ENCODE measurements at regions not wholly inside any gene's neighbourhood (a gene's known extent, or its start where the extent isn't known, plus 50 kb on each side); places are given as distances from the start of the nearest gene placed in this dataset.
"Not testable (repeated sequence)": the region's sequence is repeated elsewhere in the genome, so short reads cannot be mapped to it uniquely, and the experiment has no call there.

DNA sequence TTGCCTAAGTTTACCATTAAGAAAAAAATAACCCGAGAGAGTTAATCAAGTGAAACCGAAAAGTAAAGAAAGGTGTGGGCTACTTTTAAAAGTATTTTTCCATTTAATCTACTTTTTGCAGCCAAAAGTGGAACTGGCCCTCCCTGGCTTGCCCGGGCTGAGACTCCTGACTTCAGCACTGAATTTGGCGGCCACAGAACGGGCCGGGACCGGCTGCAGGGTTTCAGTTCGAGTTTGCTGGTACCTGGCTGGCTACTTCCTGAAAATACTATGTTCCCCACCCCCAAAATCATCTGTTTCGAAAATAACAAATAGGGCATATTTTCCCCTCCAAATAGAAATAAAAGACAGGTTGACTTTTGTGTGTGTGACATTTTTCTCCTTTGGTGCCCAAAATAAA is 173.4 kb upstream of the EXOC2 start:
- Histone ChIP-seq H2AFZ (ENCODE audit: low read length) (peak overlapping the region; percentile 58; the same call in 1 of the 2 replicates), H3K9me3 (replicated peaks; ENCODE audit: insufficient read depth, low read length) (no peaks in the 10 kb centered on the region), H3K4me3 (ENCODE audit: low read length) (peak overlapping the region; percentile 47), H3K4me1 (ENCODE audit: low read length) (peaks cover 7% of the 10 kb centered on the region), H3K27ac (ENCODE audit: low read length) (peak overlapping the region; percentile 59; the same call in 1 of the 2 replicates), H3K9ac (ENCODE audit: low read length) (peak overlapping the region; percentile 7; the same call in 1 of the 2 replicates), H3K4me2 (ENCODE audit: low read depth, low read length) (peak overlapping the region; percentile 85), H3K27me3 (replicated peaks; ENCODE audit: insufficient read depth, low read length) (no peaks in the 10 kb centered on the region), H3K9me2 (replicated peaks; ENCODE audit: insufficient read depth, low read length) (no peaks in the 10 kb centered on the region), H3F3A (ENCODE audit: insufficient read depth, low read length) (peaks cover 12% of the 10 kb centered on the region), H3K79me2 (ENCODE audit: low read length) (no peaks in the 10 kb centered on the region), H3K36me3 (replicated peaks; ENCODE audit: insufficient read depth, low read length) (no peaks in the 10 kb centered on the region), H4K20me1 (ENCODE audit: insufficient read depth, low read length) (no peaks in the 10 kb centered on the region)
- peak; percentile 77 for DNase-seq
- no peak for TF ChIP-seq EZH2phosphoT487 (IDR thresholded peaks at IDR 0.05; ENCODE audit: low read length)
- no peak for TF ChIP-seq EZH2 (optimal IDR thresholded peaks at IDR 0.05; ENCODE audit: low read depth, low read length)
- TF ChIP-seq, protein P1, sequence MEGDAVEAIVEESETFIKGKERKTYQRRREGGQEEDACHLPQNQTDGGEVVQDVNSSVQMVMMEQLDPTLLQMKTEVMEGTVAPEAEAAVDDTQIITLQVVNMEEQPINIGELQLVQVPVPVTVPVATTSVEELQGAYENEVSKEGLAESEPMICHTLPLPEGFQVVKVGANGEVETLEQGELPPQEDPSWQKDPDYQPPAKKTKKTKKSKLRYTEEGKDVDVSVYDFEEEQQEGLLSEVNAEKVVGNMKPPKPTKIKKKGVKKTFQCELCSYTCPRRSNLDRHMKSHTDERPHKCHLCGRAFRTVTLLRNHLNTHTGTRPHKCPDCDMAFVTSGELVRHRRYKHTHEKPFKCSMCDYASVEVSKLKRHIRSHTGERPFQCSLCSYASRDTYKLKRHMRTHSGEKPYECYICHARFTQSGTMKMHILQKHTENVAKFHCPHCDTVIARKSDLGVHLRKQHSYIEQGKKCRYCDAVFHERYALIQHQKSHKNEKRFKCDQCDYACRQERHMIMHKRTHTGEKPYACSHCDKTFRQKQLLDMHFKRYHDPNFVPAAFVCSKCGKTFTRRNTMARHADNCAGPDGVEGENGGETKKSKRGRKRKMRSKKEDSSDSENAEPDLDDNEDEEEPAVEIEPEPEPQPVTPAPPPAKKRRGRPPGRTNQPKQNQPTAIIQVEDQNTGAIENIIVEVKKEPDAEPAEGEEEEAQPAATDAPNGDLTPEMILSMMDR (IDR thresholded peaks at IDR 0.05; ENCODE audit: low read length): no peak

DNA sequence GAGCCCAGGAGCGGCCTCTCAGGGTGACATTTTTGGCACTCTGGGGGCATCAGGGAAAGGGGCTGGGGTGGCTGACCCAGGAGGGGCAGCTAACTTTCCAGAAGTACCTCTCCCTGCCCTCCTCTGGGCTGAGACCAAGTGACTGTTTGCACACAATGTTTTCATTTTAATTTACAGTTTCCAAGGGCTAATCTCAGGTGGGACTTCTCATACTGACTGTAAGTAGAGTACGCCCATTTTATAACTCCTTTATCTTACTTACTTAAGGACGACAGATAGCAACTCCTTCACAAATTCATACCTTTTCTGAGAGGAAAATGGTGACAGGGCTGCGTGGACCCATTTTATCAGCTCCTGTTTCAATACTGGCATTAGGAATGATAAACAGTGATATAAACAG is 172.9 kb upstream of the EXOC2 start:
- no peak for DNase-seq
- Histone ChIP-seq H3K36me3 (replicated peaks; ENCODE audit: insufficient read depth, low read length) (no peaks in the 10 kb centered on the region), H3K9ac (ENCODE audit: low read length) (no peak overlapping the region; the same call in 1 of the 2 replicates), H4K20me1 (ENCODE audit: insufficient read depth, low read length) (no peaks in the 10 kb centered on the region), H3K4me1 (ENCODE audit: low read length) (peaks cover 7% of the 10 kb centered on the region), H3F3A (ENCODE audit: insufficient read depth, low read length) (peaks cover 12% of the 10 kb centered on the region), H3K79me2 (ENCODE audit: low read length) (no peaks in the 10 kb centered on the region), H3K9me3 (replicated peaks; ENCODE audit: insufficient read depth, low read length) (no peaks in the 10 kb centered on the region), H3K27me3 (replicated peaks; ENCODE audit: insufficient read depth, low read length) (no peaks in the 10 kb centered on the region), H3K4me2 (ENCODE audit: low read depth, low read length) (peak overlapping the region; percentile 85; the same call in 1 of the 2 replicates), H3K27ac (ENCODE audit: low read length) (peak overlapping the region; percentile 59; the same call in 1 of the 2 replicates), H3K9me2 (replicated peaks; ENCODE audit: insufficient read depth, low read length) (no peaks in the 10 kb centered on the region), H2AFZ (ENCODE audit: low read length) (0 out of 2 replicates have a peak overlapping the region, but pooled peaks have one; percentile 58), H3K4me3 (ENCODE audit: low read length) (peak overlapping the region; percentile 47)
- no peak for TF ChIP-seq EZH2 (optimal IDR thresholded peaks at IDR 0.05; ENCODE audit: low read depth, low read length)
- TF ChIP-seq, protein P1 (IDR thresholded peaks at IDR 0.05; ENCODE audit: low read length): no peak
- TF ChIP-seq EZH2phosphoT487 (IDR thresholded peaks at IDR 0.05; ENCODE audit: low read length): no peak

DNA sequence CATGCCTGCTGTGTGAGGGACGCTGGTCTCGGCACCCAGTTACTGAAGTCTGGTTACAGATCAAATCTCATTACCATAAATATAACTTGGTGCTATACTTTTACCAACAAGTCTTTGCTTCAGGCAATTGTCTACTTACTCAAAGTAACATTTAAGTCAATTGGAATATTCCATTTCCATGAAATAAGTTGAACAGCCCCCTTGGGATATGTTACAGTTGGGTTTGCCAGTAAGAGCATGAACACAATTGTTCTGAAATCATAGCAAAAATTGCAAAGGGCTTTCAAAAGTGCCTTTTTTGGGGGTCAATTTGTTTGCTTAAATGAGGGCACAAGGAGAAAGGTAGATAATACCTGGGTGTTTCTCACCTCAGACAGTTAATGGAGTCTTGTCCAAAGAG is 170.9 kb upstream of the EXOC2 start:
- DNase-seq: no peak
- Histone ChIP-seq H3K9me3 (replicated peaks; ENCODE audit: insufficient read depth, low read length) (no peaks in the 10 kb centered on the region), H3F3A (ENCODE audit: insufficient read depth, low read length) (peaks cover 12% of the 10 kb centered on the region), H3K9me2 (replicated peaks; ENCODE audit: insufficient read depth, low read length) (no peaks in the 10 kb centered on the region), H2AFZ (ENCODE audit: low read length) (no peak overlapping the region), H3K36me3 (replicated peaks; ENCODE audit: insufficient read depth, low read length) (no peaks in the 10 kb centered on the region), H3K4me1 (ENCODE audit: low read length) (peaks cover 7% of the 10 kb centered on the region), H3K9ac (ENCODE audit: low read length) (no peak overlapping the region), H3K27me3 (replicated peaks; ENCODE audit: insufficient read depth, low read length) (no peaks in the 10 kb centered on the region), H4K20me1 (ENCODE audit: insufficient read depth, low read length) (no peaks in the 10 kb centered on the region), H3K27ac (ENCODE audit: low read length) (no peak overlapping the region), H3K4me2 (ENCODE audit: low read depth, low read length) (no peak overlapping the region), H3K79me2 (ENCODE audit: low read length) (no peaks in the 10 kb centered on the region), H3K4me3 (ENCODE audit: low read length) (no peak overlapping the region)
- TF ChIP-seq EZH2phosphoT487 (IDR thresholded peaks at IDR 0.05; ENCODE audit: low read length) (no peak), EZH2 (optimal IDR thresholded peaks at IDR 0.05; ENCODE audit: low read depth, low read length) (no peak)
- TF ChIP-seq, protein P1 (IDR thresholded peaks at IDR 0.05; ENCODE audit: low read length): no peak

DNA sequence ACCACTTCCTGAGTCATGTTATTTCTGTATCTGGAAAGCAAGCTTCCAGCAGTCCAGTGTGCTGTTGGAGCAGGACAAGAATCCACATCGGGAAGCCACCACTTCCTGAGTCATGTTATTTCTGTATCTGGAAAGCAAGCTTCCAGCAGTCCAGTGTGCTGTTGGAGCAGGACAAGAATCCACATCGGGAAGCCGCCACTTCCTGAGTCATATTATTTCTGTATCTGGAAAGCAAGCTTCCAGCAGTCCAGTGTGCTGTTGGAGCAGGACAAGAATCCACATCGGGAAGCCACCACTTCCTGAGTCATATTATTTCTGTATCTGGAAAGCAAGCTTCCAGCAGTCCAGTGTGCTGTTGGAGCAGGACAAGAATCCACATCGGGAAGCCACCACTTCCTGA is 170.2 kb upstream of the EXOC2 start:
- H3K79me2 ChIP-seq (ENCODE audit: low read length); H2AFZ ChIP-seq (ENCODE audit: low read length); DNase-seq; H3K9ac ChIP-seq (ENCODE audit: low read length); H3K4me3 ChIP-seq (ENCODE audit: low read length); H3K9me3 ChIP-seq (replicated peaks; ENCODE audit: insufficient read depth, low read length); H3K27me3 ChIP-seq (replicated peaks; ENCODE audit: insufficient read depth, low read length); H3K4me1 ChIP-seq (ENCODE audit: low read length); H3K4me2 ChIP-seq (ENCODE audit: low read depth, low read length); H4K20me1 ChIP-seq (ENCODE audit: insufficient read depth, low read length); H3K36me3 ChIP-seq (replicated peaks; ENCODE audit: insufficient read depth, low read length); H3K9me2 ChIP-seq (replicated peaks; ENCODE audit: insufficient read depth, low read length); H3K27ac ChIP-seq (ENCODE audit: low read length): not testable (repeated sequence)
- H3F3A ChIP-seq (ENCODE audit: insufficient read depth, low read length): peaks cover 12% of the 10 kb centered on the region

All from MM.1S (cell line).